Naive B cell (primary cell): ENCODE measurements at regions not wholly inside any gene's neighbourhood (a gene's known extent, or its start where the extent isn't known, plus 50 kb on each side); places are given as distances from the start of the nearest gene placed in this dataset.

Source experiments
- ATAC-seq, 2 donors: fragments of 150-1000 bp; cut with Tn5 transposase; 2 replicates each; pipeline ENCODE4 v1.10.0; 2021; ENCODE audit warnings: low read depth in 2 of 2, mild to moderate bottlenecking in 2 of 2, moderate library complexity in 2 of 2
- DNase-seq: peaks from one replicate; pipeline ENCODE4 v3.0.0; 2022
- H3K27ac Mint-ChIP-seq, 6 donors: one replicate each; pipeline ENCODE4 v1.8.0; 2020 to 2022; ENCODE audit warnings: mild to moderate bottlenecking in 6 of 6, mixed read lengths in 6 of 6, moderate library complexity in 5 of 6, inconsistent platforms in 2 of 6
- H3K27me3 Mint-ChIP-seq, 3 donors: one replicate each; pipeline ENCODE4 v1.8.0; 2021 to 2022; ENCODE audit warnings: mixed read lengths in 3 of 3, mild to moderate bottlenecking in 1 of 3
- H3K36me3 Mint-ChIP-seq, 2 donors: one replicate each; pipeline ENCODE4 v1.8.0; 2020 to 2022; ENCODE audit warnings: mixed read lengths in 2 of 2, inconsistent platforms in 1 of 2, mild to moderate bottlenecking in 1 of 2
- H3K4me1 Mint-ChIP-seq, 3 donors: one replicate each; pipeline ENCODE4 v1.8.0; 2020 to 2022; ENCODE audit warnings: mixed read lengths in 3 of 3, inconsistent platforms in 1 of 3, mild to moderate bottlenecking in 1 of 3, moderate library complexity in 1 of 3
- H3K4me3 Mint-ChIP-seq, 8 donors: one replicate each; pipeline ENCODE4 v1.8.0; 2020 to 2022; ENCODE audit warnings: mild to moderate bottlenecking in 8 of 8, mixed read lengths in 8 of 8, moderate library complexity in 8 of 8, inconsistent platforms in 2 of 8
- H3K9me3 Mint-ChIP-seq, 7 donors: one replicate each; pipeline ENCODE4 v1.8.0; 2020 to 2022; ENCODE audit warnings: mixed read lengths in 7 of 7, mild to moderate bottlenecking in 5 of 7, inconsistent platforms in 2 of 7, moderate library complexity in 1 of 7

DNA sequence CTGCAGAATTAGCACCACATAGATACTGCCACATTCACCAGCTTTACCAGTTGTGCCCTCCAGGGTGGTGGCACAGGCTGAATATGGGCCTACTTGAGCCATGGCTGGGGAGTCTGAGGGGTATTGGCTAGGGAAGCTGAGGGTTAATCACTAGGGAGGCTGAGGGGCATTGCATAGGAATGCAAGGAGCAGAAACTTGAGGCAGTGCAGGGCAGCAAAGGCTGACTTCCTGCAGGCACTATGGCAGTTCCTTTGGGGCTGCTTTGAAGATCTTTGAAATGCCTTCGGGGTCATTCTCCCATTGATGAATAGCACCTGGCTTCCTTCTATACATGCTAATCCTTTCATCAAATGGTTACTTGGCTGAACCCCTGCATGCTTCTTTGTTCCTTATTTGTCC lies 171.5 kb downstream of the RCN1 start:
- no peak for DNase-seq
- no peaks in the 10 kb centered on the region for H3K36me3 Mint-ChIP-seq
- no peaks in the 10 kb centered on the region for H3K9me3 Mint-ChIP-seq
- no peak overlapping the region for H3K4me3 Mint-ChIP-seq
- H3K27ac Mint-ChIP-seq: peak overlapping the region in 1 of 6 donors; percentile 66
- no peaks in the 10 kb centered on the region for H3K4me1 Mint-ChIP-seq
- H3K27me3 Mint-ChIP-seq: peaks cover 0 to 16% (median 6%) of the 10 kb centered on the region in 3 donors
- no peak for ATAC-seq

DNA sequence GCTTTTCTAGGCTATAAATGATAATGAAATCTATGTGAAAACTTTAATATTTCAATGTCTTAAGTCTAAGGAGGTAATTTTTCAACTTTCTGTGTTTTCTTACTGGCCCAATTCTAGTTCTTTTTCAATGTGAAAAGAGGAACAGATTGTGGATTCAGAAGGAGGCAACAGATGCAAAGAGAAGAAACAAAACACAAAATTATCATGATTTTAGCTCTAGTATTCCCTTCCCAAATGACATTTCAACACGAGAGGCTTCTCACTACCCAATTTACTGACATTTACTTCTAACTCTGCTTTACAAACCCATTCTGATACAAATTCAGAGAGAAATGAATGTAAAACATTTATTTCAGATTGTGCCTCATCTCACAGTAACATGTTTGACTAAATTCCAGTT lies 169.4 kb downstream of the WT1 start:
- no peak for DNase-seq
- H3K36me3 Mint-ChIP-seq: no peaks in the 10 kb centered on the region
- H3K4me3 Mint-ChIP-seq: no peak overlapping the region
- H3K4me1 Mint-ChIP-seq: no peaks in the 10 kb centered on the region
- ATAC-seq: no peak
- H3K9me3 Mint-ChIP-seq: no peaks in the 10 kb centered on the region
- peaks cover 0 to 16% (median 6%) of the 10 kb centered on the region in 3 donors for H3K27me3 Mint-ChIP-seq
- H3K27ac Mint-ChIP-seq: no peak overlapping the region

DNA sequence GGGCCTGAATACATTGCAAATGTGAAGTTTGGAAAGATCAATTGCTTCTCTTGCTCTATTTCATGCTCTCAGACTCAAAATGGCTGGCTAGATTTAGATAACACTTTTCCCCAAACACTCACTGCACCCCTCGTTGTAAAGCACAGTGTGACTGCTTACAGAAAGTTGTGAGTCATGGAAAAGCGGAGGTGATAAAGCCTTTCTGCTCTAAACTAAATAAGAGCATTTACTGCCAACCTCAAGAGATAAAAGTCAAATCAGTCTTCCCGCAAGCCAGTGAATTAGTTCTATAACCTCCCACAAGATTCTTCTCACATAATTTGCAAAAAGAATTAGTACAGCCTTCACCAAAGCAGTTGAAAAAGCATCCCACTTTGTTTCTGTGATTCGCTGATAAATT lies 168.7 kb downstream of the WT1 start:
- no peaks in the 10 kb centered on the region for H3K36me3 Mint-ChIP-seq

GRCh38 chr11:32267679-32268187 lies 167.6 kb downstream of the WT1 start:
- Mint-ChIP-seq H3K9me3 (peaks cover 0 to 2% (median 0%) of the 10 kb centered on the region in 7 donors), H3K27me3 (peaks cover 0 to 13% (median 12%) of the 10 kb centered on the region in 3 donors), H3K36me3 (no peaks in the 10 kb centered on the region), H3K4me3 (no peak overlapping the region), H3K4me1 (no peaks in the 10 kb centered on the region), H3K27ac (no peak overlapping the region)
- DNase-seq: no peak
- no peak for ATAC-seq

More for the DNA sequence above, 168.7 kb downstream of the WT1 start:
- Mint-ChIP-seq H3K4me1 (no peaks in the 10 kb centered on the region), H3K9me3 (no peaks in the 10 kb centered on the region), H3K27ac (no peak overlapping the region), H3K27me3 (peaks cover 0 to 14% (median 9%) of the 10 kb centered on the region in 3 donors), H3K4me3 (no peak overlapping the region)
- ATAC-seq (no peak), DNase-seq (no peak)

DNA sequence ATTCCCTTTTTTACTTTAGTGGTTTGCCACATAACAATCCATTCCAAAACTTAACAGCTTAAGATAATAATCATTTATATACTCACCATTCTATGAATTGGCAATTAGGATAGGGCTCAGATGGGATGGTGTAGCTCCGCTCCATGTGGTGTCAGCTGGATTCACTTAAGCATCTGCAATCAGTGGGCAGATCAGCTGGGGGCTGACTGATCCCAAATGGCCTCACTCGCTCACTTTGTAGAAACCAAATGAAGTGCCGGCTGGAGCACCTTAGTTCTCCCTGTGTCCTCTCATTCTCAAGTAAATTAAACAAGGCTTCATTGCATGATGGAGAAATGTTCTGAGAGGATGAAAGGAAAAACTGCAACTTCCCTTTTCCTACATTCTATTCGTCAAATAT lies 161.4 kb downstream of the WT1 start:
- H3K9me3 Mint-ChIP-seq: peaks cover 0 to 4% (median 0%) of the 10 kb centered on the region in 7 donors
- no peak for ATAC-seq
- no peaks in the 10 kb centered on the region for H3K4me1 Mint-ChIP-seq
- peaks cover 0 to 29% (median 7%) of the 10 kb centered on the region in 3 donors for H3K27me3 Mint-ChIP-seq
- no peak overlapping the region for H3K27ac Mint-ChIP-seq
- DNase-seq: no peak
- H3K4me3 Mint-ChIP-seq: no peak overlapping the region
- no peaks in the 10 kb centered on the region for H3K36me3 Mint-ChIP-seq

DNA sequence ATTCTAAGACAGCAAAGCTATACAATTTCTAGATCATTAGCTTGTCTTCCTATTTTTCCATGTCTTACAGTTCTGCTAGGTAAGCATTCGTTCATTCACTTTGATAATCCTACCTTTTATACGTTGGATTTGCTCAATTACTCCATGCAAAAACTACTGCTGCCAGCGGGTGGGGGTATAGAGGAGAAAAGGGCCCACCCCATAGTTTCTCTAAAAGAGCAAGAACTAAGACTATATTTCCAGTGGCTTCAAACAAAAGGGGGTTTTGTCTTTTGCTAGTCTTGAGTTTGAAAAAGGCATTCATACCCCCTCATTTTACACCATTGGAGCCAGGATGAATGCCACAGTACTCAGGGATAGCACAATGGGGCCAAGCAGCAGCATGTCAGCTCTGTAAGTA lies 155.7 kb downstream of the WT1 start:
- no peaks in the 10 kb centered on the region for H3K4me1 Mint-ChIP-seq
- H3K27ac Mint-ChIP-seq: peak overlapping the region in 1 of 6 donors; percentile 27
- H3K4me3 Mint-ChIP-seq: no peak overlapping the region
- ATAC-seq: no peak
- H3K36me3 Mint-ChIP-seq: no peaks in the 10 kb centered on the region
- H3K9me3 Mint-ChIP-seq: peaks cover 0 to 10% (median 4%) of the 10 kb centered on the region in 7 donors
- DNase-seq: no peak
- peaks cover 0 to 24% (median 12%) of the 10 kb centered on the region in 3 donors for H3K27me3 Mint-ChIP-seq

DNA sequence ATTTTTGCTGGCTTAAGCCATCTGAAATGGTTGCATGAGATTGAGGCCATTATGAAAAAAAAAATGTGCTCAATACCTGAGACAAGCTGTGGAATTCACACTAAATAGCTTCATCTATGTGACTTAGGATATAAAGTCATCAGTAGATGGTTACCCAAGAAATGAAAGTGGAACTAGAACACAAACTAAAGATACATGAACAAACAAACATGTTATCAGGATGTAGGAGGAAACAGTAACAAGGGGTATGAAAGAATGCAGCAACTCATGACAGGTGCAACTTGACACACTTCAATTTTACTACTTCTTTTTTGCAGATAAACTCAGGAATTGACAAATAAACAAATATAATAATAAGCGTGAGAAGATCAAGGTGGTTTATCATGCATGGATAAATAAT lies 155.0 kb downstream of the WT1 start:
- no peak for ATAC-seq

DNA sequence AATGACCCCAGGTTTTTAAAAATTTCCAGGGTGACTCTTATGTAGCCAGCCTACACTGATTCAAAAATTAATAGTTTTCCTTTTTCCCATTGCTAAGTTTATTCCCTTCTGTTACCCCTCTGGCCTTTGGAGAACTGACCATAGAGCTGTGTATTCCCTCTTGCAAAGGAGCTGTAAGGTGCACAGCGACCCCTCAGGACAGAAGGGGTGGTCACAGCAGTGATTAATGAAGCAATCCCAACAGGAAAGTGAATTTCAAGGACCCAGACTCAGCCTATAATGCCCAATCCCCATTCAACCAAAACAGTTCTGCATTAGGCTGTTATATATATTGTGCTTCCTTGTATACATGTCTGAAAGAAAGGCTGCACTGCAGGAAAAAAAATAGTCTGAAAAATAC lies 147.1 kb downstream of the WT1 start:
- peaks cover 0 to 13% (median 5%) of the 10 kb centered on the region in 7 donors for H3K9me3 Mint-ChIP-seq
- peaks cover 8 to 40% (median 20%) of the 10 kb centered on the region in 3 donors for H3K27me3 Mint-ChIP-seq
- no peak for DNase-seq
- H3K36me3 Mint-ChIP-seq: no peaks in the 10 kb centered on the region
- ATAC-seq: no peak
- H3K4me3 Mint-ChIP-seq: no peak overlapping the region
- no peaks in the 10 kb centered on the region for H3K4me1 Mint-ChIP-seq
- no peak overlapping the region for H3K27ac Mint-ChIP-seq

More for the DNA sequence above, 155.0 kb downstream of the WT1 start:
- H3K36me3 Mint-ChIP-seq: no peaks in the 10 kb centered on the region
- H3K9me3 Mint-ChIP-seq: peaks cover 0 to 11% (median 4%) of the 10 kb centered on the region in 7 donors
- H3K27me3 Mint-ChIP-seq: peaks cover 0 to 26% (median 14%) of the 10 kb centered on the region in 3 donors
- H3K4me3 Mint-ChIP-seq: no peak overlapping the region
- no peak for DNase-seq
- H3K27ac Mint-ChIP-seq: no peak overlapping the region
- H3K4me1 Mint-ChIP-seq: no peaks in the 10 kb centered on the region

- Mint-ChIP-seq H3K9me3 (peaks cover 0 to 17% (median 4%) of the 10 kb centered on the region in 7 donors), H3K4me3 (no peak overlapping the region)
These were observed 145.6 kb downstream of the WT1 start for GRCh38 chr11:32289701-32290100.

GRCh38 chr11:32290783-32291182 lies 144.6 kb downstream of the WT1 start:
- no peak overlapping the region for H3K27ac Mint-ChIP-seq
- peaks cover 8 to 31% (median 9%) of the 10 kb centered on the region in 3 donors for H3K27me3 Mint-ChIP-seq
- ATAC-seq (no peak), DNase-seq (no peak)
- H3K36me3 Mint-ChIP-seq: no peaks in the 10 kb centered on the region
- peaks cover 0 to 12% (median 4%) of the 10 kb centered on the region in 7 donors for H3K9me3 Mint-ChIP-seq
- no peak overlapping the region for H3K4me3 Mint-ChIP-seq
- H3K4me1 Mint-ChIP-seq: no peaks in the 10 kb centered on the region

More at GRCh38 chr11:32289701-32290100, 145.6 kb downstream of the WT1 start:
- no peaks in the 10 kb centered on the region for H3K36me3 Mint-ChIP-seq
- ATAC-seq (no peak), DNase-seq (no peak)
- H3K27ac Mint-ChIP-seq: no peak overlapping the region
- peaks cover 8 to 36% (median 11%) of the 10 kb centered on the region in 3 donors for H3K27me3 Mint-ChIP-seq
- no peaks in the 10 kb centered on the region for H3K4me1 Mint-ChIP-seq

GRCh38 chr11:32297611-32298011 lies 137.7 kb downstream of the WT1 start:
- Mint-ChIP-seq H3K9me3 (peaks cover 0 to 6% (median 0%) of the 10 kb centered on the region in 7 donors), H3K27me3 (peaks cover 0 to 15% (median under 1%) of the 10 kb centered on the region in 3 donors), H3K36me3 (no peaks in the 10 kb centered on the region), H3K27ac (no peak overlapping the region), H3K4me3 (no peak overlapping the region), H3K4me1 (no peaks in the 10 kb centered on the region)
- ATAC-seq: no peak
- DNase-seq: no peak

- Mint-ChIP-seq H3K27ac (no peak overlapping the region), H3K9me3 (no peaks in the 10 kb centered on the region), H3K27me3 (peaks cover 0 to 4% (median 0%) of the 10 kb centered on the region in 3 donors), H3K4me1 (peaks cover 0 to 6% (median 0%) of the 10 kb centered on the region in 3 donors), H3K36me3 (no peaks in the 10 kb centered on the region), H3K4me3 (no peak overlapping the region)
- DNase-seq (no peak), ATAC-seq (no peak)
These were observed 132.5 kb downstream of the WT1 start for GRCh38 chr11:32302826-32303225.

DNA sequence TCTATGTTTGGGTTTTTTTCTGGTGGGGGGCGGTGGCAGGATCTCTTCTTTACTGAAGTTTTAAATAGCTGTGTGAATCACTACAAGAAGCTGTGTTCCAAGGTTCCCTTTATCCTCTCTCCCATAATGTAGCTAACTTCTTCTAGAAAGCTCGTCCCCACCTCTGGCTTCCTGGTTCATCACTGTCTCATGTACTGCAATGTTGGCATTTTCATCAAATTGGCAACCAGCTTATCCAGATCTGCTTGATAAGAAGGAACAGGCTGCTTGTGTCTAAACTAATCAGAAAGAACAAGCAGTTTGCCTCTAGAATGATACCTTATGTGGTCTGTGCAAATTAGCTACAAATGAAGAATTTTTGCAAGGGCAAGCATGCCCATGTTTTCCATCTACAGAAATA lies 130.8 kb downstream of the WT1 start:
- Mint-ChIP-seq H3K9me3 (no peaks in the 10 kb centered on the region), H3K27me3 (peaks cover 0 to 4% (median 0%) of the 10 kb centered on the region in 3 donors), H3K4me1 (peaks cover 0 to 6% (median 0%) of the 10 kb centered on the region in 3 donors), H3K27ac (no peak overlapping the region), H3K36me3 (no peaks in the 10 kb centered on the region), H3K4me3 (no peak overlapping the region)
- DNase-seq: no peak
- ATAC-seq: no peak

DNA sequence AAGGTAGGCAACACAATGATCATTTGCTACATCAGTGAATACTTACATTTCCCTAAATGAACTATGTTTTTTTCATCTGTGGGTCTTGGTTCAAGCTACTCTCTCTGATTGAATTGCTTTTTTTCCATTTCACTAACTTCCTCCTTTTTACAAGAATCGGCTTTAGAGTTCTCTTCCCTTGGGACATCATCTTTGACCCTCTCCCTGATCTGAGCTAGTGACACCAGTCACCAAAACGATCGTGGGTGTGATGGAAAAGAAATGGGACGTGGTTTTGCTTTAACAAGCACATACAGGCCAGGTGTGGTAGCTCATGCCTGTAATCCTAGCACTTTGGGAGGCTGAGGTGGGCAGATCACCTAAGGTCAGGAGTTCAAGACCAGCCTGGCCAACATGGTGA lies 129.9 kb downstream of the WT1 start:
- ATAC-seq (no peak), DNase-seq (no peak)
- H3K4me3 Mint-ChIP-seq: no peak overlapping the region
- no peaks in the 10 kb centered on the region for H3K9me3 Mint-ChIP-seq
- H3K4me1 Mint-ChIP-seq: peaks cover 0 to 6% (median 0%) of the 10 kb centered on the region in 3 donors
- H3K27ac Mint-ChIP-seq: no peak overlapping the region
- H3K27me3 Mint-ChIP-seq: peaks cover 0 to 4% (median 0%) of the 10 kb centered on the region in 3 donors
- no peaks in the 10 kb centered on the region for H3K36me3 Mint-ChIP-seq
